ENCODE measurements at regions not wholly inside any gene's neighbourhood (a gene's known extent, or its start where the extent isn't known, plus 50 kb on each side); places are given as distances from the start of the nearest gene placed in this dataset.

GRCh38 chr14:99041820-99042174, 230.2 kb downstream of the BCL11B start:
- H3K9me3 ChIP-seq = no peaks in the 10 kb centered on the region
- peaks cover 2 to 5% (median 4%) of the 10 kb centered on the region in 3 donors for H3K4me1 Mint-ChIP-seq
- CTCF ChIA-PET = no interaction called here
- POLR2A ChIA-PET = no interaction called here
- H3K27me3 Mint-ChIP-seq = no peaks in the 10 kb centered on the region
- H3K36me3 Mint-ChIP-seq = peaks cover 9% of the 10 kb centered on the region
- no peak overlapping the region for H3K4me3 Mint-ChIP-seq
- DNase-seq = no peak
- no peaks in the 10 kb centered on the region for H3K36me3 ChIP-seq (ENCODE audit: control insufficient read depth in 2 of 2, extremely low read depth in 1 of 2, insufficient read depth in 1 of 2, low read length in 1 of 2)
- H3K4me3 ChIP-seq (ENCODE audit: control insufficient read depth in 1 of 2, extremely low read depth in 1 of 2, low read length in 1 of 2) = no peak overlapping the region
- H3K4me1 ChIP-seq (ENCODE audit: control insufficient read depth in 1 of 2, extremely low read depth in 1 of 2, insufficient read depth in 2 of 2, low read length in 2 of 2) = peaks cover 0 to 3% of the 10 kb centered on the region in 2 experiments
- ATAC-seq (replicated peaks in 1 of 4) = no peak
- 90% methylated on average over 5 of the region's 5 CpGs for WGBS (ENCODE audit: insufficient coverage)
- H3K9me3 Mint-ChIP-seq = peaks cover 0 to 12% (median 0%) of the 10 kb centered on the region in 3 donors
- H3K27ac Mint-ChIP-seq = no peak overlapping the region
- no peak overlapping the region for H3K27ac ChIP-seq (ENCODE audit: low read length)
- H3K27me3 ChIP-seq (replicated peaks in 1 of 2; ENCODE audit: control insufficient read depth in 2 of 2, extremely low read depth in 1 of 2, insufficient read depth in 2 of 2, low read length in 1 of 2) = peaks cover 0 to 7% of the 10 kb centered on the region in 2 experiments

GRCh38 chr14:99042381-99043266, 229.4 kb downstream of the BCL11B start:
- Mint-ChIP-seq H3K27ac (no peak overlapping the region), H3K9me3 (peaks cover 0 to 12% (median 0%) of the 10 kb centered on the region in 3 donors), H3K4me1 (peaks cover 5 to 13% (median 6%) of the 10 kb centered on the region in 3 donors), H3K27me3 (no peaks in the 10 kb centered on the region), H3K4me3 (no peak overlapping the region), H3K36me3 (peaks cover 9% of the 10 kb centered on the region)
- peaks cover 0 to 5% of the 10 kb centered on the region in 2 experiments for H3K27me3 ChIP-seq (replicated peaks in 1 of 2; ENCODE audit: control insufficient read depth in 2 of 2, extremely low read depth in 1 of 2, insufficient read depth in 2 of 2, low read length in 1 of 2)
- ATAC-seq (replicated peaks in 1 of 4) (no peak), DNase-seq (no peak)
- peaks cover 0 to 10% of the 10 kb centered on the region in 2 experiments for H3K4me1 ChIP-seq (ENCODE audit: control insufficient read depth in 1 of 2, extremely low read depth in 1 of 2, insufficient read depth in 2 of 2, low read length in 2 of 2)
- WGBS (ENCODE audit: insufficient coverage) = 93% methylated on average over 12 of the region's 19 CpGs
- H3K27ac ChIP-seq (ENCODE audit: low read length) = no peak overlapping the region
- H3K4me3 ChIP-seq (ENCODE audit: control insufficient read depth in 1 of 2, extremely low read depth in 1 of 2, low read length in 1 of 2) = no peak overlapping the region
- ChIA-PET CTCF (no interaction called here), POLR2A (no interaction called here)
- H3K9me3 ChIP-seq = no peaks in the 10 kb centered on the region
- no peaks in the 10 kb centered on the region for H3K36me3 ChIP-seq (ENCODE audit: control insufficient read depth in 2 of 2, extremely low read depth in 1 of 2, insufficient read depth in 1 of 2, low read length in 1 of 2)

- ATAC-seq (replicated peaks in 1 of 4) = no peak
- Mint-ChIP-seq H3K36me3 (peaks cover 9% of the 10 kb centered on the region), H3K9me3 (peaks cover 0 to 12% (median 0%) of the 10 kb centered on the region in 3 donors), H3K27me3 (no peaks in the 10 kb centered on the region), H3K4me3 (no peak overlapping the region), H3K4me1 (peaks cover 11 to 19% (median 12%) of the 10 kb centered on the region in 3 donors), H3K27ac (no peak overlapping the region)
- Histone ChIP-seq H3K4me3 (ENCODE audit: control insufficient read depth in 1 of 2, extremely low read depth in 1 of 2, low read length in 1 of 2) (no peak overlapping the region), H3K4me1 (ENCODE audit: control insufficient read depth in 1 of 2, extremely low read depth in 1 of 2, insufficient read depth in 2 of 2, low read length in 2 of 2) (peaks cover 0 to 15% of the 10 kb centered on the region in 2 experiments), H3K9me3 (no peaks in the 10 kb centered on the region), H3K36me3 (ENCODE audit: control insufficient read depth in 2 of 2, extremely low read depth in 1 of 2, insufficient read depth in 1 of 2, low read length in 1 of 2) (no peaks in the 10 kb centered on the region), H3K27me3 (replicated peaks in 1 of 2; ENCODE audit: control insufficient read depth in 2 of 2, extremely low read depth in 1 of 2, insufficient read depth in 2 of 2, low read length in 1 of 2) (peaks cover 0 to 5% of the 10 kb centered on the region in 2 experiments), H3K27ac (ENCODE audit: low read length) (no peak overlapping the region)
- no peak for DNase-seq
- WGBS (ENCODE audit: insufficient coverage) = 100% methylated on average over 1 of the region's 5 CpGs
- CTCF ChIA-PET = no interaction called here
- POLR2A ChIA-PET = no interaction called here
Measured at GRCh38 chr14:99043267-99043615, 228.8 kb downstream of the BCL11B start.

DNA sequence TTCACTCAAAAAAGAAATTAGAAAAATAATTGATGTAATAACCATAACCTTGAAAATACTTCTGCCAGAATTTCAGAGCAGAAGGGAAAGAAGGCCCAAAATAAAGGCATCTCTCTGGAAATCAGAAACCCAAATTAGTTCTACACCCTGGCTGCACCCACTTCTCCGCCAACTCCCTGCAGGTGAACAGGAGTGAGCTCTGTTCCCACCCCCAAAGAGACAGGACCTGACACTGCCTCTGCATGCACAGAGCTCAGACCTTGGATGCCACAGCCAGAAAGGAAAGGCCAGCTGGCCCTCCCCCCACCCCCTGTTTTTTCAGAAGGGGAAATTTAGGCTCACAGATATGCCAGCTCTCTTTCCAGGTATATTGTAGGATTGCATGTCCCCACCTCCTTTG, 228.2 kb downstream of the BCL11B start:
- Mint-ChIP-seq H3K36me3 (peaks cover 9% of the 10 kb centered on the region), H3K4me1 (peaks cover 16 to 24% (median 17%) of the 10 kb centered on the region in 3 donors), H3K9me3 (peaks cover 0 to 12% (median 0%) of the 10 kb centered on the region in 3 donors), H3K4me3 (no peak overlapping the region), H3K27ac (no peak overlapping the region), H3K27me3 (no peaks in the 10 kb centered on the region)
- POLR2A ChIA-PET = interaction anchor here in 1 of 2 donors (0.6 kb wide), 1 partner anchor 186 kb away, joined by 4 read pairs; no protein-coding TSS in a partner anchor
- H3K27me3 ChIP-seq (replicated peaks in 1 of 2; ENCODE audit: control insufficient read depth in 2 of 2, extremely low read depth in 1 of 2, insufficient read depth in 2 of 2, low read length in 1 of 2) = peaks cover 0 to 5% of the 10 kb centered on the region in 2 experiments
- no peaks in the 10 kb centered on the region for H3K36me3 ChIP-seq (ENCODE audit: control insufficient read depth in 2 of 2, extremely low read depth in 1 of 2, insufficient read depth in 1 of 2, low read length in 1 of 2)
- no peak overlapping the region for H3K4me3 ChIP-seq (ENCODE audit: control insufficient read depth in 1 of 2, extremely low read depth in 1 of 2, low read length in 1 of 2)
- ATAC-seq (replicated peaks in 1 of 4) (no peak), DNase-seq (no peak)
- H3K9me3 ChIP-seq = no peaks in the 10 kb centered on the region
- CTCF ChIA-PET = no interaction called here
- H3K4me1 ChIP-seq (ENCODE audit: control insufficient read depth in 1 of 2, extremely low read depth in 1 of 2, insufficient read depth in 2 of 2, low read length in 2 of 2) = peaks cover 0 to 19% of the 10 kb centered on the region in 2 experiments
- WGBS (ENCODE audit: insufficient coverage) = no CpG with 5 or more reads among the region's 1 CpG
- no peak overlapping the region for H3K27ac ChIP-seq (ENCODE audit: low read length)

GRCh38 chr14:99047441-99048031, 224.5 kb downstream of the BCL11B start:
- Histone ChIP-seq H3K36me3 (ENCODE audit: control insufficient read depth in 2 of 2, extremely low read depth in 1 of 2, insufficient read depth in 1 of 2, low read length in 1 of 2) (no peaks in the 10 kb centered on the region), H3K4me1 (ENCODE audit: control insufficient read depth in 1 of 2, extremely low read depth in 1 of 2, insufficient read depth in 2 of 2, low read length in 2 of 2) (peaks cover 0 to 19% of the 10 kb centered on the region in 2 experiments), H3K9me3 (no peaks in the 10 kb centered on the region), H3K27ac (ENCODE audit: low read length) (no peak overlapping the region), H3K4me3 (ENCODE audit: control insufficient read depth in 1 of 2, extremely low read depth in 1 of 2, low read length in 1 of 2) (no peak overlapping the region), H3K27me3 (replicated peaks in 1 of 2; ENCODE audit: control insufficient read depth in 2 of 2, extremely low read depth in 1 of 2, insufficient read depth in 2 of 2, low read length in 1 of 2) (no peaks in the 10 kb centered on the region)
- DNase-seq (peak in 1 of 35 experiments; percentile 17), ATAC-seq (replicated peaks in 1 of 4) (peak in 1 of 4 experiments; percentile 48)
- Mint-ChIP-seq H3K4me1 (peaks cover 32 to 43% (median 38%) of the 10 kb centered on the region in 3 donors), H3K9me3 (peaks cover 10 to 30% (median 12%) of the 10 kb centered on the region in 3 donors), H3K36me3 (peaks cover 9% of the 10 kb centered on the region), H3K27me3 (no peaks in the 10 kb centered on the region), H3K27ac (peak overlapping the region in 1 of 2 donors; percentile 14), H3K4me3 (no peak overlapping the region)
- ChIA-PET POLR2A (no interaction called here), CTCF (no interaction called here)
- 100% methylated on average over 3 of the region's 14 CpGs for WGBS (ENCODE audit: insufficient coverage)

DNA sequence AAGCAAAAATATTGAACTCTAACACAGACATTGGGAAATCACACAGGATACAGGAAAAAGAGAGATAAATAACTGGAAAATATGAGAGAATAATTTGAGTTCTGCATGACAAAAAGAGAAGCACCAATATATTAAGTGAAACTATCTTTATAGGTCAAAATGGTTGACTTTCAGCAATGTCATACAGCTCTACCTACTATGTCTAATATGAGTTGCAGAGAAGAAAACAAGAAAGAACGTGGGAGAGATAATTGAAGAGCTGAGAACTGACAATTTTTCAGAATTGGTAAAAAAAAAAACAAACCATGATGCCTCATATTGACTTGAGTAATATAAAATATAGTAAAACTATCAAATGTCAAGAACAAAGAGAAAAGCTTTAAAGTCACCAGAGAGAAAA, 221.7 kb downstream of the BCL11B start:
- Mint-ChIP-seq H3K4me3 (peak overlapping the region in 1 of 3 donors; percentile 15), H3K27me3 (no peaks in the 10 kb centered on the region), H3K4me1 (peaks cover 37 to 47% (median 38%) of the 10 kb centered on the region in 3 donors), H3K9me3 (peaks cover 10 to 31% (median 17%) of the 10 kb centered on the region in 3 donors), H3K27ac (peak overlapping the region; percentile 12 to 40), H3K36me3 (peaks cover 4% of the 10 kb centered on the region)
- Histone ChIP-seq H3K4me1 (ENCODE audit: control insufficient read depth in 1 of 2, extremely low read depth in 1 of 2, insufficient read depth in 2 of 2, low read length in 2 of 2) (peaks cover 0 to 26% of the 10 kb centered on the region in 2 experiments), H3K4me3 (ENCODE audit: control insufficient read depth in 1 of 2, extremely low read depth in 1 of 2, low read length in 1 of 2) (no peak overlapping the region), H3K9me3 (peaks cover 4% of the 10 kb centered on the region), H3K36me3 (ENCODE audit: control insufficient read depth in 2 of 2, extremely low read depth in 1 of 2, insufficient read depth in 1 of 2, low read length in 1 of 2) (no peaks in the 10 kb centered on the region), H3K27ac (ENCODE audit: low read length) (no peak overlapping the region), H3K27me3 (replicated peaks in 1 of 2; ENCODE audit: control insufficient read depth in 2 of 2, extremely low read depth in 1 of 2, insufficient read depth in 2 of 2, low read length in 1 of 2) (no peaks in the 10 kb centered on the region)
- WGBS (ENCODE audit: insufficient coverage) = no CpG with 5 or more reads among the region's 1 CpG
- DNase-seq (no peak), ATAC-seq (replicated peaks in 1 of 4) (no peak)
- ChIA-PET CTCF (no interaction called here), POLR2A (interaction anchor here in 1 of 2 donors (0.6 kb wide), 1 partner anchor 178 kb away, joined by 4 read pairs; no protein-coding TSS in a partner anchor)
